HepG2 (cell line): ENCODE measurements at regions not wholly inside any gene's neighbourhood (a gene's known extent, or its start where the extent isn't known, plus 50 kb on each side); places are given as distances from the start of the nearest gene placed in this dataset.

ENCODE experiments used
- ATAC-seq: fragments of 200-7000 bp; cut with Tn5 transposase; 3 replicates; pipeline ENCODE4 v1.9.1; 2020; ENCODE audit warnings: mild to moderate bottlenecking, moderate library complexity
- BruUV-seq: library from RNA; stranded (reverse); fragments of 400-500 nt; replicated peaks from 2 replicates; lab custom pipeline; 2021; lab: Mats Ljungman, UMichigan
- CTCF ChIA-PET: fragments of 300-600 bp; formaldehyde crosslinking; extraction: SDS; loops from one replicate; lab custom pipeline; 2021; ENCODE audit warnings: low total read pairs, inconsistent platforms, low intra/inter-chr PET ratio; lab: Yijun Ruan, JAX
- POLR2A ChIA-PET: fragments of 350-600 bp; sonication (Branson Sonifier 250); formaldehyde crosslinking; loops from one replicate; lab custom pipeline; 2020; ENCODE audit warnings: antibody characterized with exemption, inconsistent platforms; lab: Yijun Ruan, JAX
- DNase-seq: peaks from one replicate; pipeline ENCODE4 v3.0.0-alpha.2; 2015; ENCODE audit warnings: low spot score
- FAIRE-seq: peaks from 3 replicates; lab custom pipeline; 2011; peaks lifted over from hg19 to GRCh38; lab: Jason Lieb, UNC
- H2AFZ ChIP-seq: one replicate; pipeline ENCODE4 v1.6.1; 2011; ENCODE audit warnings: low read length, inconsistent platforms
- H3K27ac ChIP-seq: fragments of 300-600 bp; 3 replicates; pipeline ENCODE4 v1.8.0; 2011; ENCODE audit warnings: mixed run types, mild to moderate bottlenecking, mixed read lengths, low read length, inconsistent platforms; ENCODE audit not compliant: insufficient read depth; ENCODE audit errors: extremely low read length
- H3K27me3 ChIP-seq, 2 experiments: fragments of 200-600 bp in 1 of 2; 2 replicates in 1 of 2; 3 replicates in 1 of 2; pipeline versions ENCODE4 v1.6.0 to v1.8.0; 2011; ENCODE audit warnings: low read length in 2 of 2, mild to moderate bottlenecking in 2 of 2, moderate library complexity in 2 of 2, inconsistent platforms in 1 of 2; ENCODE audit not compliant: insufficient read depth in 2 of 2, control insufficient read depth in 1 of 2
- H3K36me3 ChIP-seq, 2 experiments: fragments of 200-600 bp in 1 of 2; replicated peaks in 1 of 2; 2 replicates in 1 of 2; 3 replicates in 1 of 2; pipeline versions ENCODE4 v1.5.1 to v1.8.0; 2011; ENCODE audit warnings: low read length in 2 of 2, inconsistent platforms in 1 of 2; ENCODE audit not compliant: insufficient read depth in 2 of 2, control insufficient read depth in 1 of 2
- H3K4me1 ChIP-seq: 2 replicates; pipeline ENCODE4 v1.5.1; 2012; ENCODE audit warnings: low read length, inconsistent platforms; ENCODE audit not compliant: insufficient read depth
- H3K4me2 ChIP-seq: 2 replicates; pipeline ENCODE4 v1.6.0; 2011; ENCODE audit warnings: low read depth, low read length, inconsistent platforms
- H3K4me3 ChIP-seq, 3 experiments: fragments of 200-600 bp in 1 of 3; sonication (generic), shearing (Covaris generic) in 1 of 3; replicated peaks in 1 of 3; 2 replicates each; pipeline ENCODE4 v1.5.1; 2011 to 2016; ENCODE audit warnings: low read length in 3 of 3, inconsistent platforms in 2 of 3, low read depth in 2 of 3, mild to moderate bottlenecking in 2 of 3, control low read depth in 1 of 3, mixed read lengths in 1 of 3; ENCODE audit not compliant: insufficient read depth in 1 of 3
- H3K79me2 ChIP-seq: one replicate; pipeline ENCODE4 v1.6.1; 2011; ENCODE audit warnings: low read length, inconsistent platforms; ENCODE audit not compliant: insufficient read depth
- H3K9ac ChIP-seq: 2 replicates; pipeline ENCODE4 v1.6.0; 2011; ENCODE audit warnings: mild to moderate bottlenecking, low read depth, low read length, inconsistent platforms; ENCODE audit not compliant: insufficient read depth
- H3K9me3 ChIP-seq: 2 replicates; pipeline ENCODE4 v1.5.1; 2012; ENCODE audit warnings: mild to moderate bottlenecking, low read length
- H4K20me1 ChIP-seq: 2 replicates; pipeline ENCODE4 v1.6.0; 2011; ENCODE audit warnings: inconsistent platforms, mild to moderate bottlenecking, low read length, moderate library complexity; ENCODE audit not compliant: insufficient read depth
- CEBPG ChIP-seq: IDR thresholded peaks from 2 replicates; pipeline ENCODE4 v1.6.1; 2016
- CENPT ChIP-seq: sonication (generic); formaldehyde crosslinking; IDR thresholded peaks from 2 replicates; pipeline ENCODE4 v1.8.0; 2022; ENCODE audit warnings: low read depth, mild to moderate bottlenecking, moderate library complexity, missing genetic modification reagents
- DPF2 ChIP-seq: sonication (generic); formaldehyde crosslinking; IDR thresholded peaks from 2 replicates; pipeline ENCODE4 v1.4.0; 2020; ENCODE audit warnings: mild to moderate bottlenecking, low read depth, missing genetic modification reagents, borderline replicate concordance
- MED8 ChIP-seq: sonication (generic); formaldehyde crosslinking; IDR thresholded peaks from 2 replicates; pipeline ENCODE4 v1.8.1; 2023; ENCODE audit warnings: mild to moderate bottlenecking, missing genetic modification reagents; ENCODE audit not compliant: insufficient replicate concordance
- MIER2 ChIP-seq: IDR thresholded peaks from 2 replicates; pipeline ENCODE4 v1.6.1; 2016; ENCODE audit warnings: missing biosample characterization, missing genetic modification reagents
- ZNF17 ChIP-seq: sonication (generic); formaldehyde crosslinking; IDR thresholded peaks from 2 replicates; pipeline ENCODE4 v1.5.0; 2020; ENCODE audit warnings: mild to moderate bottlenecking, missing genetic modification reagents
- ZNF235 ChIP-seq: sonication (generic); formaldehyde crosslinking; IDR thresholded peaks from 2 replicates; pipeline ENCODE4 v1.8.1; 2023; ENCODE audit warnings: mild to moderate bottlenecking, missing genetic modification reagents, borderline replicate concordance
- ZNF484 ChIP-seq: sonication (generic); formaldehyde crosslinking; IDR thresholded peaks from 2 replicates; pipeline ENCODE4 v1.5.1; 2020; ENCODE audit warnings: mild to moderate bottlenecking, low read depth, missing genetic modification reagents, borderline replicate concordance
- WGBS: methylation state at CpG from one replicate; pipeline ENCODE4 v1.1.6; 2017; ENCODE audit warnings: low lambda C conversion rate; 5-methylcytosine and 5-hydroxymethylcytosine counted together
- in situ Hi-C: cut with HindIII; loops from 2 replicates; pipeline ENCODE4 v1.10.0; 2017; ENCODE audit warnings: low pct_unique_long_range_greater_than_20kb; ENCODE audit not compliant: extremely low pct_ligation_motif_present
- intact Hi-C: fragments of 100-400 bp; cut with micrococcal nuclease; formaldehyde crosslinking; loops from one replicate; pipeline ENCODE4 v1.10.0; 2022; ENCODE audit not compliant: unreplicated experiment
- TF ChIP-seq, protein P1 (sequence below): sonication (generic); formaldehyde crosslinking; IDR thresholded peaks from one replicate; pipeline ENCODE4 v1.5.1; 2020; ENCODE audit warnings: mild to moderate bottlenecking, missing genetic modification reagents; ENCODE audit errors: not compliant biosample characterization
- TF ChIP-seq, protein P2 (sequence below): sonication (generic); formaldehyde crosslinking; IDR thresholded peaks from 2 replicates; pipeline ENCODE4 v1.4.0; 2020; ENCODE audit warnings: mild to moderate bottlenecking, missing genetic modification reagents
- TF ChIP-seq, protein P3 (sequence below): sonication (generic); formaldehyde crosslinking; IDR thresholded peaks from 2 replicates; pipeline ENCODE4 v1.5.1; 2020; ENCODE audit warnings: missing genetic modification reagents, mild to moderate bottlenecking, borderline replicate concordance
- TF ChIP-seq, protein P4 (sequence below): IDR thresholded peaks from 2 replicates; pipeline ENCODE4 v1.6.1; 2012; ENCODE audit warnings: inconsistent platforms

DNA sequence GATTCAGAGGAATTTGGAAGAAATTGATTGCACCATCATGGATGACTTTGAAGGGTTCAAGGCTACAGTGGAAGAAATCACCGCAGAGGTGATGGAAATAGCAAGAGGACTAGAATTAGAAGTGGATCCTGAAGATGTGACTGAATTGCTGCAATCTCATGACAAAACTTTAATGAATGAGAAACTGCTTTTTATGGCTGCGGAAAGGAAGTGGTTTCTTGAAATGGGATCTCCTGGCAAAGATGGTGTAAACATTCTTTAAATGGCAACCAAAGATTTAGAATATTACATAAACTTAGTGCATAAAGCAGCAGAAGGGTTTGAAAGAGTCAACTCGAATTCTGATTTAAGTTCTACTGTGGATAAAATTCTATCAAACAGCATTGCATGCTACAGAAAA lies 698.6 kb downstream of the PLA2G4A start (continued):
- TF ChIP-seq, protein P1, sequence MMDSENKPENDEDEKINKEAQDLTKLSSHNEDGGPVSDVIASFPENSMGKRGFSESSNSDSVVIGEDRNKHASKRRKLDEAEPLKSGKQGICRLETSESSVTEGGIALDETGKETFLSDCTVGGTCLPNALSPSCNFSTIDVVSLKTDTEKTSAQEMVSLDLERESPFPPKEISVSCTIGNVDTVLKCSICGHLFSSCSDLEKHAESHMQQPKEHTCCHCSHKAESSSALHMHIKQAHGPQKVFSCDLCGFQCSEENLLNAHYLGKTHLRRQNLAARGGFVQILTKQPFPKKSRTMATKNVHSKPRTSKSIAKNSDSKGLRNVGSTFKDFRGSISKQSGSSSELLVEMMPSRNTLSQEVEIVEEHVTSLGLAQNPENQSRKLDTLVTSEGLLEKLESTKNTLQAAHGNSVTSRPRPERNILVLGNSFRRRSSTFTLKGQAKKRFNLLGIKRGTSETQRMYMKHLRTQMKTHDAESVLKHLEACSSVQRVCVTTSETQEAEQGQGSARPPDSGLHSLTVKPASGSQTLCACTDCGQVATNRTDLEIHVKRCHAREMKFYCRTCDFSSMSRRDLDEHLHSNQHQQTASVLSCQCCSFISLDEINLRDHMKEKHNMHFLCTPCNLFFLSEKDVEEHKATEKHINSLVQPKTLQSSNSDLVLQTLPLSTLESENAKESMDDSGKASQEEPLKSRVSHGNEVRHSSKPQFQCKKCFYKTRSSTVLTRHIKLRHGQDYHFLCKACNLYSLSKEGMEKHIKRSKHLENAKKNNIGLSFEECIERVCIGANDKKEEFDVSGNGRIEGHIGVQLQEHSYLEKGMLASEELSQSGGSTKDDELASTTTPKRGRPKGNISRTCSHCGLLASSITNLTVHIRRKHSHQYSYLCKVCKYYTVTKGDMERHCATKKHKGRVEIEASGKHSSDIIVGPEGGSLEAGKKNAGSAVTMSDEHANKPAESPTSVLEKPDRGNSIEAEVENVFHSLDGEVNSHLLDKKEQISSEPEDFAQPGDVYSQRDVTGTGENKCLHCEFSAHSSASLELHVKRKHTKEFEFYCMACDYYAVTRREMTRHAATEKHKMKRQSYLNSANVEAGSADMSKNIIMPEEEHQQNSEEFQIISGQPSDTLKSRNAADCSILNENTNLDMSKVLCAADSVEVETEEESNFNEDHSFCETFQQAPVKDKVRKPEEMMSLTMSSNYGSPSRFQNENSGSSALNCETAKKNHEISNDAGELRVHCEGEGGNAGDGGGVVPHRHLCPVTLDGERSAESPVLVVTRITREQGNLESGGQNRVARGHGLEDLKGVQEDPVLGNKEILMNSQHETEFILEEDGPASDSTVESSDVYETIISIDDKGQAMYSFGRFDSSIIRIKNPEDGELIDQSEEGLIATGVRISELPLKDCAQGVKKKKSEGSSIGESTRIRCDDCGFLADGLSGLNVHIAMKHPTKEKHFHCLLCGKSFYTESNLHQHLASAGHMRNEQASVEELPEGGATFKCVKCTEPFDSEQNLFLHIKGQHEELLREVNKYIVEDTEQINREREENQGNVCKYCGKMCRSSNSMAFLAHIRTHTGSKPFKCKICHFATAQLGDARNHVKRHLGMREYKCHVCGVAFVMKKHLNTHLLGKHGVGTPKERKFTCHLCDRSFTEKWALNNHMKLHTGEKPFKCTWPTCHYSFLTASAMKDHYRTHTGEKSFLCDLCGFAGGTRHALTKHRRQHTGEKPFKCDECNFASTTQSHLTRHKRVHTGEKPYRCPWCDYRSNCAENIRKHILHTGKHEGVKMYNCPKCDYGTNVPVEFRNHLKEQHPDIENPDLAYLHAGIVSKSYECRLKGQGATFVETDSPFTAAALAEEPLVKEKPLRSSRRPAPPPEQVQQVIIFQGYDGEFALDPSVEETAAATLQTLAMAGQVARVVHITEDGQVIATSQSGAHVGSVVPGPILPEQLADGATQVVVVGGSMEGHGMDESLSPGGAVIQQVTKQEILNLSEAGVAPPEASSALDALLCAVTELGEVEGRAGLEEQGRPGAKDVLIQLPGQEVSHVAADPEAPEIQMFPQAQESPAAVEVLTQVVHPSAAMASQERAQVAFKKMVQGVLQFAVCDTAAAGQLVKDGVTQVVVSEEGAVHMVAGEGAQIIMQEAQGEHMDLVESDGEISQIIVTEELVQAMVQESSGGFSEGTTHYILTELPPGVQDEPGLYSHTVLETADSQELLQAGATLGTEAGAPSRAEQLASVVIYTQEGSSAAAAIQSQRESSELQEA (CRISPR knock-in tag) = no peak

DNA sequence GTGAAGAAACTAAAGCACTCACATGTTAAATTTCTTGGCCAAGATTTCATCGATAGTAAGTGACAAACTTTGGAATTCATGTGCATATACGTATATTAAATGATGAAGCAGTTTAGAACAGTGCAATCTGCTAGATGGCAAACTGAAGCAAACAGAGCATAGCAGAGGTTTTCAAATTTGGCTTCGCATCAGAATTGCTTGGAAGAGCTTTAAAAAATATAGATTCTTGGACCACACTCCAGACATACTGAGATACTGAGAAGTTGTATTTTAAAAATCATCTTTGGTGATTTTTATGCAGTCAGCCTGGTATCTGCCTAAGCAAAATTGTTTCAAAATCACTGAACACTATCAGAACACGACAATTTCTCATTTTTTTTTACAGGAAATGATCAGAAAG lies 709.2 kb downstream of the PLA2G4A start:
- DNase-seq (no peak), FAIRE-seq (no peak), ATAC-seq (no peak)
- H2AFZ ChIP-seq = no peak overlapping the region
- in situ Hi-C loops = no loop called here
- H3K9ac ChIP-seq = no peak overlapping the region
- intact Hi-C loops = no loop called here
- H3K36me3 ChIP-seq = no peaks in the 10 kb centered on the region
- H3K4me2 ChIP-seq = no peak overlapping the region
- H3K27me3 ChIP-seq = no peaks in the 10 kb centered on the region
- no peaks in the 10 kb centered on the region for H3K9me3 ChIP-seq
- H3K27ac ChIP-seq = no peak overlapping the region
- ChIA-PET POLR2A (no interaction called here), CTCF (no interaction called here)
- no peaks in the 10 kb centered on the region for H3K79me2 ChIP-seq
- H3K4me3 ChIP-seq = no peak overlapping the region
- no peaks in the 10 kb centered on the region for H4K20me1 ChIP-seq
- H3K4me1 ChIP-seq = no peaks in the 10 kb centered on the region
- BruUV-seq = no TSS peak
- WGBS = 2% methylated on average over 4 of the region's 4 CpGs
- TF ChIP-seq CENPT (CRISPR knock-in tag) = no peak
- TF ChIP-seq ZNF484 (CRISPR knock-in tag) = no peak
- no peak for TF ChIP-seq ZNF235 (CRISPR knock-in tag)
- TF ChIP-seq, protein P2, sequence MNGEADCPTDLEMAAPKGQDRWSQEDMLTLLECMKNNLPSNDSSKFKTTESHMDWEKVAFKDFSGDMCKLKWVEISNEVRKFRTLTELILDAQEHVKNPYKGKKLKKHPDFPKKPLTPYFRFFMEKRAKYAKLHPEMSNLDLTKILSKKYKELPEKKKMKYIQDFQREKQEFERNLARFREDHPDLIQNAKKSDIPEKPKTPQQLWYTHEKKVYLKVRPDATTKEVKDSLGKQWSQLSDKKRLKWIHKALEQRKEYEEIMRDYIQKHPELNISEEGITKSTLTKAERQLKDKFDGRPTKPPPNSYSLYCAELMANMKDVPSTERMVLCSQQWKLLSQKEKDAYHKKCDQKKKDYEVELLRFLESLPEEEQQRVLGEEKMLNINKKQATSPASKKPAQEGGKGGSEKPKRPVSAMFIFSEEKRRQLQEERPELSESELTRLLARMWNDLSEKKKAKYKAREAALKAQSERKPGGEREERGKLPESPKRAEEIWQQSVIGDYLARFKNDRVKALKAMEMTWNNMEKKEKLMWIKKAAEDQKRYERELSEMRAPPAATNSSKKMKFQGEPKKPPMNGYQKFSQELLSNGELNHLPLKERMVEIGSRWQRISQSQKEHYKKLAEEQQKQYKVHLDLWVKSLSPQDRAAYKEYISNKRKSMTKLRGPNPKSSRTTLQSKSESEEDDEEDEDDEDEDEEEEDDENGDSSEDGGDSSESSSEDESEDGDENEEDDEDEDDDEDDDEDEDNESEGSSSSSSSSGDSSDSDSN (CRISPR knock-in tag) = no peak
- TF ChIP-seq ZNF17 = no peak
- TF ChIP-seq MIER2 = no peak
- TF ChIP-seq CEBPG (CRISPR knock-in tag) = no peak
- no peak for TF ChIP-seq DPF2 (CRISPR knock-in tag)
- no peak for TF ChIP-seq MED8 (CRISPR knock-in tag)
- TF ChIP-seq, protein P3, sequence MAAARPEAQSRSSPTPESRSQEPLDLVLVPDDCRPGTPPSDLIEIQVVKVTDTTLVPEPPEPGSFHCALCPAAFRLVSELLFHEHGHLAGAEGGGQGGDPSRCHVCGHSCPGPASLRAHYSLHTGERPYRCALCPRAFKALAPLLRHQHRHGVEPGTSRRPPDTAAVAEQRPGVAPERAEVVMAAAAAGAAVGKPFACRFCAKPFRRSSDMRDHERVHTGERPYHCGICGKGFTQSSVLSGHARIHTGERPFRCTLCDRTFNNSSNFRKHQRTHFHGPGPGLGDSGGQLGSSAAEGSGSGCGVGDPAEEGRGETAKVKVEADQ (CRISPR knock-in tag) = no peak
- TF ChIP-seq, protein P4, sequence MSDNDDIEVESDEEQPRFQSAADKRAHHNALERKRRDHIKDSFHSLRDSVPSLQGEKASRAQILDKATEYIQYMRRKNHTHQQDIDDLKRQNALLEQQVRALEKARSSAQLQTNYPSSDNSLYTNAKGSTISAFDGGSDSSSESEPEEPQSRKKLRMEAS = no peak
